Frontal cortex (tissue), 3 donors: ENCODE measurements at regions not wholly inside any gene's neighbourhood (a gene's known extent, or its start where the extent isn't known, plus 50 kb on each side); places are given as distances from the start of the nearest gene placed in this dataset.
A peak's percentile ranks its signal among the peaks of the same experiment; 100 is the strongest.

Source experiments
- DNase-seq, 2 donors: peaks; one replicate each; pipeline ENCODE4 v3.0.0; 2012; ENCODE audit warnings: low spot score in 2 of 2
- FAIRE-seq: peaks from 2 replicates; lab custom pipeline; 2012; peaks lifted over from hg19 to GRCh38; lab: Jason Lieb, UNC
- donor health status: control.
- donor health status: control.
- donor health status: control.

DNA sequence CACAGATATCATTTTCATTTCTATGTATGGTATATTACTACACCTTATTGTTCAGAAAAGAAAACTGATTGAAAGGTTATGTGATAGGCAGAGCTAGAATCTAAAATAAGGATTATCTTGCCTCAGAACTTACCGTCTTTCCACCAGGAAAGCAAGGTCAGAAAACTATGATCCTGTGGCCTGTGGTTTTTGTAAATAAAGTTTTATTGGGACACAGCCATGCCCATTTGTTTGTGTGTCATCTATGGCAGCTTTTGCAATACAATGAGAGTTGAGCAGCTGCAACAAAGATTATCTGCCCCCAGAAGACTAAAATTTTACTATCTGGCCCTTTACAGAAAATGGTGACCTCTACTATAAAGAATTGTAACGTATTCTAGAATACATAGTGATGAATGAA lies 314.7 kb upstream of the SLCO3A1 start:
- FAIRE-seq (no peak), DNase-seq (no peak)

GRCh38 chr15:91541286-91541685 lies 312.2 kb upstream of the SLCO3A1 start:
- no peak for FAIRE-seq
- no peak for DNase-seq

DNA sequence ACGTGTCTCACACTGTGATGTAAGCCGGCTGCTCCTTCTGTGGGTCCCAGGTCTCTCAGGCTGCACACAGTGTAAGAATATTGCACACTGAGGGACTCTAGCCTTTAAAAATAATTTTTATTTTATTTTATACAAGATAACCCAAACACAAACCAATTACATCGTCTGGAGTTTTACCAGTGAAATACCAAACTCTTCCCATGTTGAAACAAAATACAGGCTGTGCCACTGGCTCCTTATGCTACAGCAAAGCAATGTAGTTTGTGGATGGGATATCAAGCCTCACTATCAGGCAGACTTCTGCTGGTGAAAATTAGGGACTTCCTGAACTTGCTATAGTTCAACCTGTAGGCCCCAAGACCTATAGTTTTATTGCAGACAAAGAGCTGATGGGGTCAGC lies 311.3 kb upstream of the SLCO3A1 start:
- DNase-seq = no peak
- no peak for FAIRE-seq

DNA sequence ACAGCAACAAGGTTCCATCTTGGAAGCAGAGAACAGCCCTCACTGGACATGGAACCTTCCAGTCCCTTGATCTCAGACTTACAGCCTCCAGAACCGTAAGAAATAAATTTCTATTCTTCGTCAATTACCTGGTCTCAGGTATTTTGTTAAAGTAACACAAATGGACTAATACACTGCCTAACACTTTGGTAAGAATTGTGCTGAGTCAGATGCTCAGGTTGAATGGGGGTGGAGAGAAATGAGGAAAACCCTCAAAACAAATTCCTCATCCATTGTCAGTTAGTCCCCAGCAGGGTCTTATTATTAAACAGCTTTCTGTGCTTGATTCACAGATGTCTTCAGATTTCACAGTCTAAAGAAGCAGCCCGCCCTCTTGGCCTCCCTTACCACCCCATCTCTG lies 306.2 kb upstream of the SLCO3A1 start:
- FAIRE-seq (no peak), DNase-seq (no peak)

- FAIRE-seq = no peak
These were observed 305.0 kb upstream of the SLCO3A1 start for GRCh38 chr15:91548549-91548948.

GRCh38 chr15:91549581-91549980 lies 303.9 kb upstream of the SLCO3A1 start:
- FAIRE-seq = no peak
- no peak for DNase-seq

More at GRCh38 chr15:91548549-91548948, 305.0 kb upstream of the SLCO3A1 start:
- DNase-seq = no peak

DNA sequence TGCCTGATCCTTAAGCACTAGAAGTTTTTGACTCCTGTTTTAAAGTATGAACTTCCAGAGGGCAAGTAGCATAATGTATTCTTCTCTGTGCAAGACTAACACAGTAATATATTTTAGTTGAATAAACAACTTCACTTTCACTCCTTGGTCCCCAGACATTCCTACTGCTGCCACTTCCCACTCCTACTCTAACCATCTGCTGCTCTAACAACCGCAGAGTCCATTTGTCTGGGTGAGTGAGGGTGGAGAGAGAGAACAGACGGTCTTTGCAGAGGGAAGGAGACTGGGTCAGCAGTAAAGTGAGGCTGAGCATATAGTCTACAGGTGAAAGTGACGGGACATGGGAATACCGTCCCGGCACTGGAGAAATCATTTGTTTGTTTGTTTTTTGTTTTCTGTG lies 301.0 kb upstream of the SLCO3A1 start:
- FAIRE-seq (no peak), DNase-seq (no peak)

DNA sequence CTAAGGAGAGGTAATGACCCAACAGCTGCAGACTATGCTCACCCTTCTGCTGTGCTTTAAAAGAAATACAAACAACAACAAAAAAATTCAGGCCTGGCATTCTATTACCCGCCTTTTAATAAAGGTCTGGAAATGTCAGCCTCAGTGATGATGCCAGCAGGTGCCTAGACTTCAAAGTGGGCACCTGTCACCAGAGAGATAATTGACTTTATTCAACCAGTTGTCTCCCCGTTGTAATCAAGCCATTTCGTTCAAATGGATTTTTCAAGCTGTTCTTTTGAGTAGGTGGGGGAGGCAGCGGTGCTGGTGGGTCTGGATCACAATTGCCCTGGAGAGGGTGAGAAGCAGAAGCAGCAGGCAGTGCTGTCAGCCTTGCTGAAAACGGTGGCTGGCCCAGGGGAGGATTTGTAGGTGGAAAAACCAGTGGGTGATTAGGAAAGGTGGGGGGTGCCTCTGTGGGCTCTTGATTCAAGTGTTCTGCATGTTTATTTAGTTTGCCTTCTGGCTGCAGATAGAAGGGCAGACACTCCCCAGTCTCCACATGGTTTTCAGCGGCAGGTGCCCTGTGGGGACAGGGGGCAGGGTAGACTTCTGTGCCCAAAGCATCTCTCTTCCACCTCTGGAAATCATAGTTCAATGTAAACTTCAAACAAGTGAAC lies 300.2 kb upstream of the SLCO3A1 start:
- no peak for FAIRE-seq

DNA sequence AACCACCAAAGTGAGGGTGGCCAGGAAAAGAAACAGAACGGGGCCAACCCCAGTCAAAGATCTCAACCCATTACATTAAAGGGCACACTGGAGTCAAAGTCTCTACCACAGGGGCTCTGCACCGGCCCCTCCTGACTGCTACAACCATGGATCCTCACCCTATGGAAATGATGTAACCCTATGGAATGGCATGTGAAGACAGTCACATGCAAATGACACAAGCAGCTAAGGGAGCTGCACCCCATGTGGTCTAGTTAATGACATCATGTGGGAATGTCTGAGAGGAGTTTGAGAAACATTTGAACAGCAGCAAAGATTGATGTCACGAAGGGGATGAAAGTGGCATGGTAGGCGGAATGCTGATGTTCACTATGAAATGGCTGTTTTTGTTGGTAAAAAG lies 298.2 kb upstream of the SLCO3A1 start:
- FAIRE-seq (no peak), DNase-seq (no peak)

More for the DNA sequence above, 300.2 kb upstream of the SLCO3A1 start:
- DNase-seq = no peak

DNA sequence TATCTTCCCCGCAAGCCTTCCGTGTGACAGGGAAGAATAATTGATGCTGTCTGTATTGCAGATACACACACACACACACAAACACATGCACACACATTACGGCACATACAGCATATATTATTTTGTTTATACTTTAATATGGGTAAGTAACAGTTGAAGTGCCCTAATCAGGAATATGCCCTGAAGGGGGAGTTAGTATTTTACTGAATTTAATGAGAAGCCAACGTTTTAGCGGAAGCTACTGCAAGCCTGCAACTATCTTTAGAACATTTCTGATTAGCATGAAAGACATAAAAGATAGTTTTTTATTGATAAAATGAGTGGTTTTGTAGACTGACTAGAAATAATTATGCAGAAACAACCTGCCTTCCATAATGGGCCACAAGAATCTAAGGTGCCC lies 296.6 kb upstream of the SLCO3A1 start:
- no peak for DNase-seq
- no peak for FAIRE-seq

- DNase-seq (no peak), FAIRE-seq (peak; percentile 84)
These were observed 294.4 kb upstream of the SLCO3A1 start for GRCh38 chr15:91559066-91559465.

DNA sequence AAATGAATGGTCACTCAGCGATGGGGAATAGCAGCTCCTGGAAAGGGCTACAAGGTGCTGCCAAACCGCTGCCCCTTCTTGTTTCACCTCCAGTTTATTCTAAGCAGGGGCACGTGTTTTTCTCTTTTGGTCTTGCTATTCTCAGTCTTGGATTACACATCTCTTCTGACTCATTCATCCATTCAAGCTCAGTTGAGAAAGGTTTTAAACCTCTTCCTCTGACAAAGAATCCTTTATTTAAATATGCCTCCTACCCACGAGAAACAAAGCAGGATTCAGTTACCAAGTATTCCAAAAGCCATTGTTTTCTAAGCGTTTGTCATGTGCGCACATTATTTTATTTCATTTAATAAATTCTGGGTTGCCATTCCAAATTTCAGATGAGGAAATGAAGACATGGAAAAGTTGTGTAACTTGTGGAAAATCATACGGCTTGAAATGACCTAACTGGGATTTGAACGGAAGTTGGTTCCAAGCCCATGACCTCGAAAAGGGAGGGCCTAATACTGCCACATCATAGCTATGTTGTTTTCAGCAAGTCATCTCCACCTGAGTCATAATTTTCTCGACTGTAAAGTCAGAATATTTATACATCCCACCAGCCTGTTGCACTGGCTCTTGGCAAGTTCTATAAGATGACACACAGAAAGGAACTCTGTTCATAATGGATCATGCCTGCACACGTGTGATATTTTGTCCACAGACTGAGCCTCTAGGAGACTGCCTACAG lies 292.0 kb upstream of the SLCO3A1 start:
- FAIRE-seq (peak; percentile 64), DNase-seq (no peak)

GRCh38 chr15:91562698-91563097 lies 290.8 kb upstream of the SLCO3A1 start:
- FAIRE-seq (no peak), DNase-seq (no peak)

GRCh38 chr15:91564631-91565030 lies 288.9 kb upstream of the SLCO3A1 start:
- no peak for DNase-seq
- peak; percentile 31 for FAIRE-seq

DNA sequence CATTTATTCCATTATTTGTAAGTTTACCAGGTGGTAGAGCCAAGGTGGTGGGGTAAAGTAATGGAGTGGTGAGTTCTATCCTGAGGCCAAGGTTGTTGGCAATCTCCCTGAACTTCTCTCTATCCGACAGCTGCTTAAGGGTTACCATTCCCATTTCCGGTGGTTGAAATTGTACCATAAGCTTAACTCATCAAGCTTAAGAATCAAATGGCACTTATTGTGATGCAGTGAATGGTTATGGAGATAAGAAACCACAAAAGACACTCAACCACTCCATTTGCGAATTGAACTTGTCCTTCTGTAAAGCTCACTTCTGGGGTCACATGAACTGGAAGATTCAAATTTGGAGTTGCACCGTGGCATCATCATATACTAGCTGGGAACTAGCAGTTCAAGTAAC lies 287.4 kb upstream of the SLCO3A1 start:
- FAIRE-seq (no peak), DNase-seq (no peak)

GRCh38 chr15:91568036-91568435 lies 285.5 kb upstream of the SLCO3A1 start:
- FAIRE-seq = no peak
- no peak for DNase-seq

- FAIRE-seq (no peak), DNase-seq (no peak)
These were observed 281.4 kb upstream of the SLCO3A1 start for GRCh38 chr15:91572110-91572509.

DNA sequence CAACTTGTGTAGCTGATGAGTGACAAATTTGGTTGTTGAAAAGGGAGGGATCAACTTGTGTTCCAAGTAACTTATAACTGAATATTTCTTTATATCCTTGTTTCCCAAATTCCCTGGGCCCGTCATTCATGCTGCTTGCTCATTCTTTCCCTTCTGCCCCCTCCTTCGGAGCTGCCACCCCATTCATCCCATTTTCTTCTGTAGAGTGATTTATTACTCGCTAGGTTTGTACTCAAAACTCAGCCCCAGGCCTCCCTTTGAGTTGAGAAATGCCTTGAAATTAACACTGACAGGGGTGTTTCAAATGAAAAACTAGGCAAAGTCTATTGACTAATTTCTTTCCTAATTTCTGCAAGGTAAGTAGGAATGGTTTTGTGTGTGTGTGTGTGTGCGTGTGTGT lies 277.4 kb upstream of the SLCO3A1 start:
- FAIRE-seq (no peak), DNase-seq (no peak)

GRCh38 chr15:91578511-91578910 lies 275.0 kb upstream of the SLCO3A1 start:
- no peak for DNase-seq
- no peak for FAIRE-seq

GRCh38 chr15:91584895-91585294 lies 268.6 kb upstream of the SLCO3A1 start:
- no peak for DNase-seq
- FAIRE-seq = no peak

DNA sequence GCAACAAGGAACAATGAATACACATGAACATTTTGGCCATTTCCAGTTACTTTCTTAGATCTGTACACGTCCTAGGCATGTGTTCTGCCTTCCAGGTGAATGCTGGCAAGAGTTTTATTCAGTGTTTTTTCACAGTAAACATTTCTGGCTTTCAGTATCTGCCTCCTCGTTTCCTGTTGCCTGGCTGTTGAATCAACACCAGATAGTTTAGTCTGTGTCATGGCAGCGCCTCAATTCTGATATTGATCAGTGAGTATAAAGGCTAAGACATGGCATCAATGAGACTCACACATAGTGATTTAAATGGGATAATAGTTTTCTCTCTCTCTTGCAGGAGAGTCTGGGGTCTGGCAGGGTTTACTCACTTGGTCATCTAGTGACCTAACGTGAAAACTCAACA lies 266.9 kb upstream of the SLCO3A1 start:
- FAIRE-seq = no peak
- no peak for DNase-seq

- no peak for FAIRE-seq
These were observed 264.1 kb upstream of the SLCO3A1 start for GRCh38 chr15:91589360-91589759.

More at GRCh38 chr15:91589360-91589759, 264.1 kb upstream of the SLCO3A1 start:
- no peak for DNase-seq
